NOMO-1 treated with dmso at 0.1 percent for 144 hours (cell line): ENCODE measurements at regions not wholly inside any gene's neighbourhood (a gene's known extent, or its start where the extent isn't known, plus 50 kb on each side); places are given as distances from the start of the nearest gene placed in this dataset.
A peak's percentile ranks its signal among the peaks of the same experiment; 100 is the strongest.
"Not testable (repeated sequence)": the region's sequence is repeated elsewhere in the genome, so short reads cannot be mapped to it uniquely, and the experiment has no call there.

Source experiments
- DNase-seq: peaks from one replicate; lab custom pipeline; 2025; ENCODE audit not compliant: unreplicated experiment; lab: John Stamatoyannopoulos, UW

GRCh38 chr11:71638801-71639519 is 56.3 kb upstream of the KRTAP5-11 start:
- DNase-seq, result peak; percentile 24

GRCh38 chr11:71639520-71639849 is 56.8 kb upstream of the KRTAP5-11 start:
- DNase-seq, result not testable (repeated sequence)

GRCh38 chr11:71639916-71640315 is 57.2 kb upstream of the KRTAP5-11 start:
- not testable (repeated sequence) for DNase-seq

- DNase-seq, result not testable (repeated sequence)
These were observed 64.4 kb upstream of the KRTAP5-11 start for GRCh38 chr11:71647078-71647477.

GRCh38 chr11:71652998-71653397 is 70.3 kb upstream of the KRTAP5-11 start:
- DNase-seq, result not testable (repeated sequence)

- DNase-seq, result not testable (repeated sequence)
These were observed 71.7 kb upstream of the KRTAP5-11 start for GRCh38 chr11:71654423-71654822.

- DNase-seq, result not testable (repeated sequence)
These were observed 72.4 kb upstream of the KRTAP5-11 start for GRCh38 chr11:71655041-71655440.

GRCh38 chr11:71656513-71656912 is 73.8 kb upstream of the KRTAP5-11 start:
- DNase-seq, result not testable (repeated sequence)

- not testable (repeated sequence) for DNase-seq
These were observed 82.3 kb upstream of the KRTAP5-11 start for GRCh38 chr11:71664941-71665340.

- not testable (repeated sequence) for DNase-seq
These were observed 115.4 kb upstream of the KRTAP5-11 start for GRCh38 chr11:71698110-71698509.

GRCh38 chr11:71698961-71699360 is 116.3 kb upstream of the KRTAP5-11 start:
- not testable (repeated sequence) for DNase-seq

GRCh38 chr11:71701435-71702291 is 119.0 kb upstream of the KRTAP5-11 start:
- DNase-seq, result not testable (repeated sequence)

GRCh38 chr11:71705086-71705737 is 122.5 kb upstream of the KRTAP5-11 start:
- DNase-seq, result not testable (repeated sequence)

GRCh38 chr11:71705738-71706432 is 123.2 kb upstream of the KRTAP5-11 start:
- not testable (repeated sequence) for DNase-seq

GRCh38 chr11:71707083-71707482 is 124.4 kb upstream of the KRTAP5-11 start:
- DNase-seq, result not testable (repeated sequence)

GRCh38 chr11:71709541-71709940 is 123.5 kb upstream of the DEFB108B start:
- DNase-seq, result not testable (repeated sequence)

GRCh38 chr11:71710171-71710671 is 122.8 kb upstream of the DEFB108B start:
- not testable (repeated sequence) for DNase-seq

GRCh38 chr11:71710701-71711385 is 122.2 kb upstream of the DEFB108B start:
- not testable (repeated sequence) for DNase-seq

GRCh38 chr11:71712350-71712749 is 120.7 kb upstream of the DEFB108B start:
- DNase-seq, result not testable (repeated sequence)

GRCh38 chr11:71712846-71713245 is 120.2 kb upstream of the DEFB108B start:
- not testable (repeated sequence) for DNase-seq
